ENCODE measurements at regions not wholly inside any gene's neighbourhood (a gene's known extent, or its start where the extent isn't known, plus 50 kb on each side); places are given as distances from the start of the nearest gene placed in this dataset.

GRCh38 chr2:52112141-52112540 lies 1080.2 kb upstream of the NRXN1 start:
- FAIRE-seq (no peak), DNase-seq (ENCODE audit: insufficient read length, low spot score) (no peak)
- no peak for TF ChIP-seq POLR2A (IDR thresholded peaks at IDR 0.05; ENCODE audit: low read depth, low read length)

GRCh38 chr2:52107124-52107523 lies 1075.2 kb upstream of the NRXN1 start:
- FAIRE-seq: no peak
- DNase-seq (ENCODE audit: insufficient read length, low spot score): no peak
- TF ChIP-seq POLR2A (IDR thresholded peaks at IDR 0.05; ENCODE audit: low read depth, low read length): no peak

- FAIRE-seq (no peak), DNase-seq (ENCODE audit: insufficient read length, low spot score) (no peak)
- TF ChIP-seq POLR2A (IDR thresholded peaks at IDR 0.05; ENCODE audit: low read depth, low read length): no peak
These were observed 1065.1 kb upstream of the NRXN1 start for GRCh38 chr2:52097071-52097470.

- TF ChIP-seq POLR2A (IDR thresholded peaks at IDR 0.05; ENCODE audit: low read depth, low read length): no peak
- no peak for DNase-seq (ENCODE audit: insufficient read length, low spot score)
- no peak for FAIRE-seq
These were observed 1052.8 kb upstream of the NRXN1 start for GRCh38 chr2:52084759-52085158.

- FAIRE-seq (no peak), DNase-seq (ENCODE audit: insufficient read length, low spot score) (no peak)
- TF ChIP-seq POLR2A (IDR thresholded peaks at IDR 0.05; ENCODE audit: low read depth, low read length): no peak
These were observed 1051.3 kb upstream of the NRXN1 start for GRCh38 chr2:52083214-52083613.

- DNase-seq (ENCODE audit: insufficient read length, low spot score) (no peak), FAIRE-seq (no peak)
- no peak for TF ChIP-seq POLR2A (IDR thresholded peaks at IDR 0.05; ENCODE audit: low read depth, low read length)
These were observed 1050.7 kb upstream of the NRXN1 start for GRCh38 chr2:52082646-52083045.

- no peak for TF ChIP-seq POLR2A (IDR thresholded peaks at IDR 0.05; ENCODE audit: low read depth, low read length)
- FAIRE-seq (no peak), DNase-seq (ENCODE audit: insufficient read length, low spot score) (no peak)
These were observed 1047.7 kb upstream of the NRXN1 start for GRCh38 chr2:52079602-52080001.

GRCh38 chr2:52077159-52077558 lies 1045.2 kb upstream of the NRXN1 start:
- no peak for FAIRE-seq
- no peak for TF ChIP-seq POLR2A (IDR thresholded peaks at IDR 0.05; ENCODE audit: low read depth, low read length)
- DNase-seq (ENCODE audit: insufficient read length, low spot score): no peak

GRCh38 chr2:52074130-52074719 lies 1042.3 kb upstream of the NRXN1 start:
- no peak for FAIRE-seq
- no peak for TF ChIP-seq POLR2A (IDR thresholded peaks at IDR 0.05; ENCODE audit: low read depth, low read length)
- no peak for DNase-seq (ENCODE audit: insufficient read length, low spot score)

GRCh38 chr2:52072949-52073348 lies 1041.0 kb upstream of the NRXN1 start:
- TF ChIP-seq POLR2A (IDR thresholded peaks at IDR 0.05; ENCODE audit: low read depth, low read length): no peak
- FAIRE-seq: no peak

GRCh38 chr2:52070665-52071064 lies 1038.7 kb upstream of the NRXN1 start:
- FAIRE-seq: no peak
- no peak for TF ChIP-seq POLR2A (IDR thresholded peaks at IDR 0.05; ENCODE audit: low read depth, low read length)
- no peak for DNase-seq (ENCODE audit: insufficient read length, low spot score)

More at GRCh38 chr2:52072949-52073348, 1041.0 kb upstream of the NRXN1 start:
- DNase-seq (ENCODE audit: insufficient read length, low spot score): no peak

GRCh38 chr2:52064234-52064633 lies 1032.3 kb upstream of the NRXN1 start:
- FAIRE-seq (peak; percentile 45), DNase-seq (ENCODE audit: insufficient read length, low spot score) (no peak)
- no peak for TF ChIP-seq POLR2A (IDR thresholded peaks at IDR 0.05; ENCODE audit: low read depth, low read length)

GRCh38 chr2:52054824-52055223 lies 1022.9 kb upstream of the NRXN1 start:
- FAIRE-seq (no peak), DNase-seq (ENCODE audit: insufficient read length, low spot score) (no peak)
- no peak for TF ChIP-seq POLR2A (IDR thresholded peaks at IDR 0.05; ENCODE audit: low read depth, low read length)

- no peak for FAIRE-seq
These were observed 1004.9 kb upstream of the NRXN1 start for GRCh38 chr2:52036853-52037252.

GRCh38 chr2:52036024-52036423 lies 1004.1 kb upstream of the NRXN1 start:
- no peak for TF ChIP-seq POLR2A (IDR thresholded peaks at IDR 0.05; ENCODE audit: low read depth, low read length)
- FAIRE-seq: peak; percentile 52
- no peak for DNase-seq (ENCODE audit: insufficient read length, low spot score)

More at GRCh38 chr2:52036853-52037252, 1004.9 kb upstream of the NRXN1 start:
- no peak for DNase-seq (ENCODE audit: insufficient read length, low spot score)
- no peak for TF ChIP-seq POLR2A (IDR thresholded peaks at IDR 0.05; ENCODE audit: low read depth, low read length)

GRCh38 chr2:52035391-52035790 lies 1003.5 kb upstream of the NRXN1 start:
- FAIRE-seq: no peak
- no peak for DNase-seq (ENCODE audit: insufficient read length, low spot score)
- no peak for TF ChIP-seq POLR2A (IDR thresholded peaks at IDR 0.05; ENCODE audit: low read depth, low read length)

Data from H54 (cell line).